ENCODE measurements at regions not wholly inside any gene's neighbourhood (a gene's known extent, or its start where the extent isn't known, plus 50 kb on each side); places are given as distances from the start of the nearest gene placed in this dataset.
"Not testable (repeated sequence)": the region's sequence is repeated elsewhere in the genome, so short reads cannot be mapped to it uniquely, and the experiment has no call there.

GRCh38 chr21:27772816-27773215 is 805.9 kb upstream of the ADAMTS5 start:
- no peak for DNase-seq (ENCODE audit: low spot score)
- Mint-ChIP-seq H3K4me1 (no peaks in the 10 kb centered on the region), H3K27ac (no peak overlapping the region), H3K4me3 (no peak overlapping the region), H3K9me3 (no peaks in the 10 kb centered on the region), H3K27me3 (ENCODE audit: insufficient read depth, low read depth) (no peaks in the 10 kb centered on the region), H3K36me3 (no peaks in the 10 kb centered on the region)
- Histone ChIP-seq H3K4me3 (no peak overlapping the region), H3K79me2 (ENCODE audit: low read depth) (no peaks in the 10 kb centered on the region), H3K27ac (no peak overlapping the region), H3F3A (ENCODE audit: low read depth) (no peaks in the 10 kb centered on the region), H3K4me1 (no peaks in the 10 kb centered on the region), H3K27me3 (no peaks in the 10 kb centered on the region), H3K4me2 (no peak overlapping the region), H3K36me3 (no peaks in the 10 kb centered on the region), H4K20me1 (ENCODE audit: low read depth) (no peaks in the 10 kb centered on the region), H3K9ac (no peak overlapping the region), H2AFZ (replicated peaks) (no peak overlapping the region), H3K9me3 (ENCODE audit: low read depth) (no peaks in the 10 kb centered on the region)
- TF ChIP-seq CTCF (IDR thresholded peaks at IDR 0.05) (no peak), EZH2 (IDR thresholded peaks at IDR 0.05) (no peak), EZH2phosphoT487 (IDR thresholded peaks at IDR 0.05) (no peak)

GRCh38 chr21:27771938-27772483 is 805.1 kb upstream of the ADAMTS5 start:
- Histone ChIP-seq H3F3A (ENCODE audit: low read depth) (no peaks in the 10 kb centered on the region), H3K27me3 (no peaks in the 10 kb centered on the region), H3K9me3 (ENCODE audit: low read depth) (no peaks in the 10 kb centered on the region), H3K9ac (no peak overlapping the region), H4K20me1 (ENCODE audit: low read depth) (no peaks in the 10 kb centered on the region), H2AFZ (replicated peaks) (no peak overlapping the region), H3K79me2 (ENCODE audit: low read depth) (no peaks in the 10 kb centered on the region), H3K36me3 (no peaks in the 10 kb centered on the region), H3K27ac (no peak overlapping the region), H3K4me1 (no peaks in the 10 kb centered on the region), H3K4me2 (no peak overlapping the region), H3K4me3 (no peak overlapping the region)
- Mint-ChIP-seq H3K36me3 (no peaks in the 10 kb centered on the region), H3K27ac (no peak overlapping the region), H3K4me3 (no peak overlapping the region), H3K27me3 (ENCODE audit: insufficient read depth, low read depth) (no peaks in the 10 kb centered on the region), H3K4me1 (no peaks in the 10 kb centered on the region), H3K9me3 (no peaks in the 10 kb centered on the region)
- no peak for DNase-seq (ENCODE audit: low spot score)
- no peak for TF ChIP-seq EZH2 (IDR thresholded peaks at IDR 0.05)
- no peak for TF ChIP-seq CTCF (IDR thresholded peaks at IDR 0.05)
- no peak for TF ChIP-seq EZH2phosphoT487 (IDR thresholded peaks at IDR 0.05)

- no peak overlapping the region for H3K27ac ChIP-seq
- peaks cover 2% of the 10 kb centered on the region for H3K27me3 Mint-ChIP-seq (ENCODE audit: insufficient read depth, low read depth)
- no peaks in the 10 kb centered on the region for H3K9me3 Mint-ChIP-seq
- H4K20me1 ChIP-seq (ENCODE audit: low read depth): no peaks in the 10 kb centered on the region
- H3K9ac ChIP-seq: no peak overlapping the region
- H3K36me3 ChIP-seq: no peaks in the 10 kb centered on the region
- no peak overlapping the region for H3K4me2 ChIP-seq
- H2AFZ ChIP-seq (replicated peaks): no peak overlapping the region
- no peaks in the 10 kb centered on the region for H3K27me3 ChIP-seq
- no peaks in the 10 kb centered on the region for H3K79me2 ChIP-seq (ENCODE audit: low read depth)
- no peaks in the 10 kb centered on the region for H3K4me1 Mint-ChIP-seq
- no peak overlapping the region for H3K27ac Mint-ChIP-seq
- H3F3A ChIP-seq (ENCODE audit: low read depth): no peaks in the 10 kb centered on the region
- no peak overlapping the region for H3K4me3 Mint-ChIP-seq
- no peaks in the 10 kb centered on the region for H3K9me3 ChIP-seq (ENCODE audit: low read depth)
- TF ChIP-seq EZH2 (IDR thresholded peaks at IDR 0.05) (no peak), EZH2phosphoT487 (IDR thresholded peaks at IDR 0.05) (no peak), CTCF (IDR thresholded peaks at IDR 0.05) (no peak)
- H3K4me3 ChIP-seq: no peak overlapping the region
- no peaks in the 10 kb centered on the region for H3K36me3 Mint-ChIP-seq
- no peak for DNase-seq (ENCODE audit: low spot score)
- no peaks in the 10 kb centered on the region for H3K4me1 ChIP-seq
Measured at GRCh38 chr21:27769763-27770162, 802.9 kb upstream of the ADAMTS5 start.

GRCh38 chr21:27768046-27768637 is 801.3 kb upstream of the ADAMTS5 start:
- H3F3A ChIP-seq (ENCODE audit: low read depth); H3K27ac Mint-ChIP-seq; H3K36me3 ChIP-seq; H3K9me3 ChIP-seq (ENCODE audit: low read depth); H3K4me3 ChIP-seq; H4K20me1 ChIP-seq (ENCODE audit: low read depth); H3K9me3 Mint-ChIP-seq; H3K27ac ChIP-seq; H3K4me2 ChIP-seq; H3K4me1 ChIP-seq; H3K79me2 ChIP-seq (ENCODE audit: low read depth); H2AFZ ChIP-seq (replicated peaks); H3K27me3 ChIP-seq; H3K4me1 Mint-ChIP-seq; H3K36me3 Mint-ChIP-seq; DNase-seq (ENCODE audit: low spot score); H3K4me3 Mint-ChIP-seq; H3K9ac ChIP-seq; H3K27me3 Mint-ChIP-seq (ENCODE audit: insufficient read depth, low read depth): not testable (repeated sequence)
